ACHN (cell line): ENCODE measurements at regions not wholly inside any gene's neighbourhood (a gene's known extent, or its start where the extent isn't known, plus 50 kb on each side); places are given as distances from the start of the nearest gene placed in this dataset.

Experiments used
- DNase-seq: peaks from one replicate; pipeline ENCODE4 v3.0.0-alpha.2; 2015
- in situ Hi-C: cut with HindIII; loops from 2 replicates; pipeline ENCODE4 v1.10.0; 2017; ENCODE audit warnings: low sequenced_read_pairs, low pct_ligation_motif_present, low pct_unique_long_range_greater_than_20kb

GRCh38 chr18:76567835-76568445, 72.9 kb upstream of the ZNF516 start:
- no peak for DNase-seq
- in situ Hi-C loops = no loop called here

- in situ Hi-C loops = no loop called here
These were observed 71.9 kb upstream of the ZNF516 start for GRCh38 chr18:76566987-76567386.

GRCh38 chr18:76565238-76566173, 70.5 kb upstream of the ZNF516 start:
- in situ Hi-C loops = no loop called here
- DNase-seq = peak; percentile 85

More at GRCh38 chr18:76566987-76567386, 71.9 kb upstream of the ZNF516 start:
- no peak for DNase-seq

GRCh38 chr18:76564655-76565237, 69.7 kb upstream of the ZNF516 start:
- DNase-seq = no peak
- in situ Hi-C loops = no loop called here

GRCh38 chr18:76564117-76564516, 69.1 kb upstream of the ZNF516 start:
- peak; percentile 46 for DNase-seq
- in situ Hi-C loops = no loop called here

GRCh38 chr18:76562286-76563122, 67.5 kb upstream of the ZNF516 start:
- in situ Hi-C loops = no loop called here
- DNase-seq = no peak

- no peak for DNase-seq
- in situ Hi-C loops = no loop called here
These were observed 64.0 kb upstream of the ZNF516 start for GRCh38 chr18:76558881-76559667.

GRCh38 chr18:76557026-76557575, 62.1 kb upstream of the ZNF516 start:
- peak; percentile 51 for DNase-seq
- in situ Hi-C loops = no loop called here

GRCh38 chr18:76554547-76555222, 59.6 kb upstream of the ZNF516 start:
- in situ Hi-C loops = no loop called here
- no peak for DNase-seq

GRCh38 chr18:76553715-76554546, 58.9 kb upstream of the ZNF516 start:
- DNase-seq = no peak
- in situ Hi-C loops = no loop called here

- DNase-seq = no peak
- in situ Hi-C loops = no loop called here
These were observed 53.5 kb upstream of the ZNF516 start for GRCh38 chr18:76548541-76548940.

GRCh38 chr18:76547296-76547695, 52.3 kb upstream of the ZNF516 start:
- in situ Hi-C loops = no loop called here
- no peak for DNase-seq

- DNase-seq = no peak
- in situ Hi-C loops = no loop called here
These were observed 51.4 kb upstream of the ZNF516 start for GRCh38 chr18:76546436-76546835.

GRCh38 chr18:76546088-76546435, 51.0 kb upstream of the ZNF516 start:
- no peak for DNase-seq
- in situ Hi-C loops = no loop called here

- in situ Hi-C loops = no loop called here
These were observed 50.5 kb upstream of the ZNF516 start for GRCh38 chr18:76545433-76546087.

More at GRCh38 chr18:76545433-76546087, 50.5 kb upstream of the ZNF516 start:
- no peak for DNase-seq
